ENCODE measurements at regions not wholly inside any gene's neighbourhood (a gene's known extent, or its start where the extent isn't known, plus 50 kb on each side); places are given as distances from the start of the nearest gene placed in this dataset.
"Not testable (repeated sequence)": the region's sequence is repeated elsewhere in the genome, so short reads cannot be mapped to it uniquely, and the experiment has no call there.

DNA sequence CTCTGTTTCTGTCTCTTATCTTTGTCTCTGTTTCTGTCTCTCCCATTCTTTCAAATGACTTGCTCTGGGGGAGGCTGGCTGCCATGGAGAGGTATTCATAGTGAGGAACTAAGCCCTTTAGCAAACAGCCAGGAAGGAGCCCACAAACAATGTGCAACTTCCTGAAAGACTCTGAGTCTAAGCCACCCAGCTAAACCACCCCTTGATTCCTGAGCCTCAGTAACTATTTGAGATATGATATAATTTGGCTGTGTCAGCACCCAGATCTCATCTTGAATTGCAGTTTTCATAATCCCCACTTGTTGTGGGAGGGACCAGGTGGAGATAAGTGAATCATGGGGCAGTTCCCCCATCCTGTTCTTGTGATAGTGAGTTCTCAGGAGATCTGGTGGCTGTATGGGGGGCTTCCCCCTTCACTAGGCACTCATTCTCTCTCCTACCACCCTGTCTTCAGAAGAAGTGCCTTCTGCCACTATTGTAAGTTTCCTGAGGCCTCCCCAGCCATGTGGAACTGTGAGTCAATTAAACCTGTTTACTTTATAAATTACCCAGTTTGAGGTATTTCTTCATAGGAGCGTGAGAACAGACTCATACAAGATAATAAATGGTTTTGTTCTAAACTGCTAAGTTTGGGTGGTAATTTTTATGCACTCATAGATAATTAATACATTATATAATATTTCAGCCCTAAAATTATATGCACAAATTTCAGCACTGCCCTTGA is 121.2 kb upstream of the FOXP2 start:
- TF ChIP-seq, protein P1, sequence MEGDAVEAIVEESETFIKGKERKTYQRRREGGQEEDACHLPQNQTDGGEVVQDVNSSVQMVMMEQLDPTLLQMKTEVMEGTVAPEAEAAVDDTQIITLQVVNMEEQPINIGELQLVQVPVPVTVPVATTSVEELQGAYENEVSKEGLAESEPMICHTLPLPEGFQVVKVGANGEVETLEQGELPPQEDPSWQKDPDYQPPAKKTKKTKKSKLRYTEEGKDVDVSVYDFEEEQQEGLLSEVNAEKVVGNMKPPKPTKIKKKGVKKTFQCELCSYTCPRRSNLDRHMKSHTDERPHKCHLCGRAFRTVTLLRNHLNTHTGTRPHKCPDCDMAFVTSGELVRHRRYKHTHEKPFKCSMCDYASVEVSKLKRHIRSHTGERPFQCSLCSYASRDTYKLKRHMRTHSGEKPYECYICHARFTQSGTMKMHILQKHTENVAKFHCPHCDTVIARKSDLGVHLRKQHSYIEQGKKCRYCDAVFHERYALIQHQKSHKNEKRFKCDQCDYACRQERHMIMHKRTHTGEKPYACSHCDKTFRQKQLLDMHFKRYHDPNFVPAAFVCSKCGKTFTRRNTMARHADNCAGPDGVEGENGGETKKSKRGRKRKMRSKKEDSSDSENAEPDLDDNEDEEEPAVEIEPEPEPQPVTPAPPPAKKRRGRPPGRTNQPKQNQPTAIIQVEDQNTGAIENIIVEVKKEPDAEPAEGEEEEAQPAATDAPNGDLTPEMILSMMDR (IDR thresholded peaks at IDR 0.05): no peak
- no peak for ATAC-seq (ENCODE audit: insufficient number of reproducible peaks, low FRiP score, low read depth)
- no peak overlapping the region for H3K4me3 ChIP-seq

DNA sequence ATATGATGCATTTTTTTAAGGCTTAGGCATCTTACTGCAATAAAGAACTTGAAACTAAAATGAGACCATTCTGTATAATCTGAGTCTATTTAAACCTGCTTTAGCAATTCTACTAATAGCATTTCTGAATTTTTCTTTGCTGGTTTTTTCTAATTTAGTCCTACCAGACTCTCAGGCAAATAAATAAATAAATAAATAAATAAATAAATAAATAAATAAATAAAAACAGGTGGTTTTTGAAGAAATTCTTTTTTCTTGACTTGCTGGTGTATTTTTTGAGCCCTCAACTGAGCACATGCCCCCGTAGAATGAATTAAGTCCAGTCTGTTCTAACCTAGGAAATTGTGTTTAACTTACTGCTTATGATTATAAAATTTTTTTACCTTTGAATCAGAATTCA is 134.7 kb upstream of the FOXP2 start:
- no peaks in the 10 kb centered on the region for H3K27me3 ChIP-seq (replicated peaks; ENCODE audit: insufficient read depth)
- H3K36me3 ChIP-seq: no peaks in the 10 kb centered on the region
- H3K4me1 ChIP-seq (ENCODE audit: control insufficient read depth in 1 of 2, low read depth in 2 of 2): no peaks in the 10 kb centered on the region
- H3K9me3 ChIP-seq: no peaks in the 10 kb centered on the region
- H3K27ac ChIP-seq: no peak overlapping the region
- ATAC-seq (ENCODE audit: insufficient number of reproducible peaks, low FRiP score, low read depth) (no peak), DNase-seq (ENCODE audit: low spot score) (no peak)
- TF ChIP-seq, protein P1 (IDR thresholded peaks at IDR 0.05): no peak
- no peak overlapping the region for H3K4me3 ChIP-seq

More for the DNA sequence above, 121.2 kb upstream of the FOXP2 start:
- no peaks in the 10 kb centered on the region for H3K9me3 ChIP-seq
- peaks cover 0 to 9% of the 10 kb centered on the region in 2 donors for H3K4me1 ChIP-seq (ENCODE audit: control insufficient read depth in 1 of 2, low read depth in 2 of 2)
- H3K36me3 ChIP-seq: no peaks in the 10 kb centered on the region
- H3K27ac ChIP-seq: no peak overlapping the region
- DNase-seq (ENCODE audit: low spot score): no peak
- no peaks in the 10 kb centered on the region for H3K27me3 ChIP-seq (replicated peaks; ENCODE audit: insufficient read depth)

DNA sequence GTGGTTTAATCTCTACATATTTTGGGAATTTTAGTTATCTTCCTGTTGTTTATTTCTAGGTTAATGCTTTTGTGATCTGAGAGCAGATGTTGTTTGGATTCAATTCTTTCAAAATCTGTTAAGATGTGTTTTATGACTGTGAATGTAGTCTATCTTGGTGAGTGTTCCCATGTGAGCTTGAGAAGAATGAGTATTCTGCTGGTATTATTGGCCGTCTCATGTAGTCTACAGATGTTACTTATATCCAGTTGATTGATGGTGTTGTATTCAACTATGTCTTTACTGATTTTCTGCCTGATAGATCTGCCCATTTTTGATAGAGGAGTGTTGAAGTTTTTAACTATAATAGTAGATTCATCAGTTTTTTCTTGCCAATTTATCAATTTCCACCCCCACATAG is 141.4 kb upstream of the FOXP2 start:
- Histone ChIP-seq H3K4me3 (no peak overlapping the region), H3K27ac (no peak overlapping the region), H3K27me3 (replicated peaks; ENCODE audit: insufficient read depth) (no peaks in the 10 kb centered on the region), H3K36me3 (no peaks in the 10 kb centered on the region), H3K4me1 (ENCODE audit: control insufficient read depth in 1 of 2, low read depth in 2 of 2) (no peaks in the 10 kb centered on the region), H3K9me3 (no peaks in the 10 kb centered on the region)
- TF ChIP-seq, protein P1 (IDR thresholded peaks at IDR 0.05): no peak
- ATAC-seq (ENCODE audit: insufficient number of reproducible peaks, low FRiP score, low read depth) (no peak), DNase-seq (ENCODE audit: low spot score) (no peak)

DNA sequence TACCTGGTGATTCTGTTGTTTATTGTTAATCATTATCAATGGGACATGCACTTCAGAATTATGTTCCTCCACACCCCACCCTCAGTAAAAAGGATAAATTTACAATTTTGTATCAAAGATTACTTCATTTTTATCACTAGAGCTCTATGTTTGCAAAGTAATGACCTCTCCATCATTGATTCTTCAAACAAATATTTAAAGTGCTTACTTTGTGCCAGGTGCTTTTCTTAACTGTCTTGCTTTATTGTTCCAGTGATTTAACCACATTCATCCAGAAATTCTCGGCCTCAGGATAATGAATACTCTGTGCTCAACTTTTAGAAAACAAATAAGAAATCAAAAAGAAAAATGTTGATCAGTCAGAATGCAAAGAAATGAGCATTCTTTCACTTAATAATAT is 144.9 kb upstream of the FOXP2 start:
- H3K4me1 ChIP-seq (ENCODE audit: control insufficient read depth in 1 of 2, low read depth in 2 of 2): no peaks in the 10 kb centered on the region
- no peaks in the 10 kb centered on the region for H3K9me3 ChIP-seq
- DNase-seq (ENCODE audit: low spot score) (no peak), ATAC-seq (ENCODE audit: insufficient number of reproducible peaks, low FRiP score, low read depth) (no peak)
- H3K27ac ChIP-seq: no peak overlapping the region
- H3K4me3 ChIP-seq: no peak overlapping the region
- TF ChIP-seq, protein P1 (IDR thresholded peaks at IDR 0.05): no peak
- H3K27me3 ChIP-seq (replicated peaks; ENCODE audit: insufficient read depth): no peaks in the 10 kb centered on the region
- H3K36me3 ChIP-seq: no peaks in the 10 kb centered on the region

DNA sequence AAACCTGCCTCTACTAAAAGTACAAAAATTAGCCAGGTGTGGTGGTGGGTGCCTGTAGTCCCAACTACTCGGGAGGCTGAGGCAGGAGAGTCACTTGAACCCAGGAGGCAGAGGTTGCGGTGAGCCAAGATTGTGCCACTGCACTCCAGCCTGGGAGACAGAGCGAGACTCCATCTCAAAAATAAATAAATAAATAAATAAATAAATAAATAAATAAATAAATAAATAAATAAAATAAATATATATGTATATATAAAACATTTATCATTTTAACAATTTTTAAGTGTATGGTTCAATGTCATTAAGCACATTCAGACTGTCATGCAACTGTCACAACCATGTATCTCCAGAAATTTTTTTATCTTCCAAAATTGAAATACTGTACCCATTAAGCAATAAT is 147.1 kb upstream of the FOXP2 start:
- ATAC-seq (ENCODE audit: insufficient number of reproducible peaks, low FRiP score, low read depth); H3K4me1 ChIP-seq (ENCODE audit: control insufficient read depth in 1 of 2, low read depth in 2 of 2); H3K27ac ChIP-seq; H3K4me3 ChIP-seq; H3K9me3 ChIP-seq; H3K27me3 ChIP-seq (replicated peaks; ENCODE audit: insufficient read depth); DNase-seq (ENCODE audit: low spot score); H3K36me3 ChIP-seq: not testable (repeated sequence)

DNA sequence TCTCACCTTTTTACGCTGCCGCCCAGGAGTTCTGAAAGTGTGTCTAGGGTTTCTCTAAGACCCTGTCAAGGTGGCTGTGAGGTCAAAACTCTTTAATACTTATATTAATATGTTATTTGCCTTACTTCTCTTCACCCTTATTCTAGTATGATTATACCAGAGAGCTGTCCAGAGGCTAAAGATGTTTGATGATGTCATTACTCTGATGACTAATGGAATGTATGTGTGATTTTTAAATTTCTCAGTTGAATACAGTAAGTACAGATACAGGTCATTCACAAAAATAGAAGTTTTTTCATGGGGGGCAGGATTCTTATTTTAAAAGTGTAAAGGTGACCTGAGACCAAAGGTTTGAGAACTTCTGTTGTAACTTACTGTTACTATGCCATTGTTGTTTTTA is 150.6 kb upstream of the FOXP2 start:
- H3K9me3 ChIP-seq: no peaks in the 10 kb centered on the region
- DNase-seq (ENCODE audit: low spot score) (no peak), ATAC-seq (ENCODE audit: insufficient number of reproducible peaks, low FRiP score, low read depth) (no peak)
- H3K4me3 ChIP-seq: no peak overlapping the region
- TF ChIP-seq, protein P1 (IDR thresholded peaks at IDR 0.05): no peak
- H3K27ac ChIP-seq: no peak overlapping the region
- no peaks in the 10 kb centered on the region for H3K36me3 ChIP-seq
- no peaks in the 10 kb centered on the region for H3K27me3 ChIP-seq (replicated peaks; ENCODE audit: insufficient read depth)
- peaks cover 0 to 2% of the 10 kb centered on the region in 2 donors for H3K4me1 ChIP-seq (ENCODE audit: control insufficient read depth in 1 of 2, low read depth in 2 of 2)
